ENCODE measurements at regions not wholly inside any gene's neighbourhood (a gene's known extent, or its start where the extent isn't known, plus 50 kb on each side); places are given as distances from the start of the nearest gene placed in this dataset.
"Not testable (repeated sequence)": the region's sequence is repeated elsewhere in the genome, so short reads cannot be mapped to it uniquely, and the experiment has no call there.

GRCh38 chr3:177793451-177793850 is 596.2 kb upstream of the TBL1XR1 start:
- no peaks in the 10 kb centered on the region for H3K27me3 ChIP-seq (ENCODE audit: control insufficient read depth, insufficient read depth, low read length)
- no peak overlapping the region for H3K4me3 ChIP-seq (ENCODE audit: low read length)
- no peaks in the 10 kb centered on the region for H3K9me3 ChIP-seq (ENCODE audit: control insufficient read depth, low read depth, low read length)
- no peak overlapping the region for H3K27ac ChIP-seq (ENCODE audit: low read length)
- DNase-seq: no peak
- no CpG with 5 or more reads among the region's 3 CpGs for WGBS (ENCODE audit: insufficient coverage, low lambda C conversion rate)
- H3K4me1 ChIP-seq (ENCODE audit: control insufficient read depth, insufficient read depth, low read length): no peaks in the 10 kb centered on the region
- no peaks in the 10 kb centered on the region for H3K36me3 ChIP-seq (ENCODE audit: control insufficient read depth, insufficient read depth, low read length)

- H3K4me1 ChIP-seq (ENCODE audit: control insufficient read depth, insufficient read depth, low read length): no peaks in the 10 kb centered on the region
- no peak for DNase-seq
- WGBS (ENCODE audit: insufficient coverage, low lambda C conversion rate): 80% methylated on average over 1 of the region's 1 CpG
Measured at GRCh38 chr3:177795216-177795615, 597.9 kb upstream of the TBL1XR1 start.

GRCh38 chr3:177795859-177796258 is 598.6 kb upstream of the TBL1XR1 start:
- Histone ChIP-seq H3K27me3 (ENCODE audit: control insufficient read depth, insufficient read depth, low read length) (no peaks in the 10 kb centered on the region), H3K9me3 (ENCODE audit: control insufficient read depth, low read depth, low read length) (no peaks in the 10 kb centered on the region), H3K4me1 (ENCODE audit: control insufficient read depth, insufficient read depth, low read length) (no peaks in the 10 kb centered on the region), H3K27ac (ENCODE audit: low read length) (no peak overlapping the region), H3K4me3 (ENCODE audit: low read length) (no peak overlapping the region), H3K36me3 (ENCODE audit: control insufficient read depth, insufficient read depth, low read length) (no peaks in the 10 kb centered on the region)
- DNase-seq: no peak

More at GRCh38 chr3:177795216-177795615, 597.9 kb upstream of the TBL1XR1 start:
- Histone ChIP-seq H3K27me3 (ENCODE audit: control insufficient read depth, insufficient read depth, low read length) (no peaks in the 10 kb centered on the region), H3K36me3 (ENCODE audit: control insufficient read depth, insufficient read depth, low read length) (no peaks in the 10 kb centered on the region), H3K9me3 (ENCODE audit: control insufficient read depth, low read depth, low read length) (no peaks in the 10 kb centered on the region), H3K4me3 (ENCODE audit: low read length) (no peak overlapping the region), H3K27ac (ENCODE audit: low read length) (no peak overlapping the region)

- not testable (repeated sequence) for DNase-seq; H3K36me3 ChIP-seq (ENCODE audit: control insufficient read depth, insufficient read depth, low read length)
- 100% methylated on average over 1 of the region's 3 CpGs for WGBS (ENCODE audit: insufficient coverage, low lambda C conversion rate)
Measured at GRCh38 chr3:177800147-177800546, 602.9 kb upstream of the TBL1XR1 start.

GRCh38 chr3:177800561-177800960 is 603.3 kb upstream of the TBL1XR1 start:
- no peaks in the 10 kb centered on the region for H3K9me3 ChIP-seq (ENCODE audit: control insufficient read depth, low read depth, low read length)
- WGBS (ENCODE audit: insufficient coverage, low lambda C conversion rate): no CpG with 5 or more reads among the region's 3 CpGs
- H3K36me3 ChIP-seq (ENCODE audit: control insufficient read depth, insufficient read depth, low read length): no peaks in the 10 kb centered on the region
- no peak for DNase-seq
- H3K27ac ChIP-seq (ENCODE audit: low read length): no peak overlapping the region
- H3K4me3 ChIP-seq (ENCODE audit: low read length): no peak overlapping the region
- no peaks in the 10 kb centered on the region for H3K27me3 ChIP-seq (ENCODE audit: control insufficient read depth, insufficient read depth, low read length)
- no peaks in the 10 kb centered on the region for H3K4me1 ChIP-seq (ENCODE audit: control insufficient read depth, insufficient read depth, low read length)

More at GRCh38 chr3:177800147-177800546, 602.9 kb upstream of the TBL1XR1 start:
- not testable (repeated sequence) for H3K4me3 ChIP-seq (ENCODE audit: low read length); H3K27ac ChIP-seq (ENCODE audit: low read length); H3K27me3 ChIP-seq (ENCODE audit: control insufficient read depth, insufficient read depth, low read length); H3K9me3 ChIP-seq (ENCODE audit: control insufficient read depth, low read depth, low read length); H3K4me1 ChIP-seq (ENCODE audit: control insufficient read depth, insufficient read depth, low read length)

- no peak overlapping the region for H3K27ac ChIP-seq (ENCODE audit: low read length)
- H3K36me3 ChIP-seq (ENCODE audit: control insufficient read depth, insufficient read depth, low read length): no peaks in the 10 kb centered on the region
- no peaks in the 10 kb centered on the region for H3K4me1 ChIP-seq (ENCODE audit: control insufficient read depth, insufficient read depth, low read length)
- no peak overlapping the region for H3K4me3 ChIP-seq (ENCODE audit: low read length)
- no peak for DNase-seq
- WGBS (ENCODE audit: insufficient coverage, low lambda C conversion rate): 88% methylated on average over 2 of the region's 5 CpGs
- H3K9me3 ChIP-seq (ENCODE audit: control insufficient read depth, low read depth, low read length): no peaks in the 10 kb centered on the region
- H3K27me3 ChIP-seq (ENCODE audit: control insufficient read depth, insufficient read depth, low read length): no peaks in the 10 kb centered on the region
Measured at GRCh38 chr3:177802151-177802900, 605.0 kb upstream of the TBL1XR1 start.

- no peak for DNase-seq
- WGBS (ENCODE audit: insufficient coverage, low lambda C conversion rate): 92% methylated on average over 2 of the region's 4 CpGs
- Histone ChIP-seq H3K4me1 (ENCODE audit: control insufficient read depth, insufficient read depth, low read length) (no peaks in the 10 kb centered on the region), H3K36me3 (ENCODE audit: control insufficient read depth, insufficient read depth, low read length) (no peaks in the 10 kb centered on the region), H3K4me3 (ENCODE audit: low read length) (no peak overlapping the region), H3K27me3 (ENCODE audit: control insufficient read depth, insufficient read depth, low read length) (no peaks in the 10 kb centered on the region), H3K9me3 (ENCODE audit: control insufficient read depth, low read depth, low read length) (no peaks in the 10 kb centered on the region), H3K27ac (ENCODE audit: low read length) (no peak overlapping the region)
Measured at GRCh38 chr3:177803500-177803899, 606.2 kb upstream of the TBL1XR1 start.

GRCh38 chr3:177804032-177804431 is 606.8 kb upstream of the TBL1XR1 start:
- H3K27ac ChIP-seq (ENCODE audit: low read length): no peak overlapping the region
- no peaks in the 10 kb centered on the region for H3K36me3 ChIP-seq (ENCODE audit: control insufficient read depth, insufficient read depth, low read length)
- DNase-seq: no peak
- 93% methylated on average over 3 of the region's 3 CpGs for WGBS (ENCODE audit: insufficient coverage, low lambda C conversion rate)
- no peaks in the 10 kb centered on the region for H3K27me3 ChIP-seq (ENCODE audit: control insufficient read depth, insufficient read depth, low read length)
- H3K4me1 ChIP-seq (ENCODE audit: control insufficient read depth, insufficient read depth, low read length): no peaks in the 10 kb centered on the region
- no peak overlapping the region for H3K4me3 ChIP-seq (ENCODE audit: low read length)
- H3K9me3 ChIP-seq (ENCODE audit: control insufficient read depth, low read depth, low read length): no peaks in the 10 kb centered on the region

- no peak overlapping the region for H3K4me3 ChIP-seq (ENCODE audit: low read length)
- no peak overlapping the region for H3K27ac ChIP-seq (ENCODE audit: low read length)
- DNase-seq: no peak
- no peaks in the 10 kb centered on the region for H3K9me3 ChIP-seq (ENCODE audit: control insufficient read depth, low read depth, low read length)
- no peaks in the 10 kb centered on the region for H3K36me3 ChIP-seq (ENCODE audit: control insufficient read depth, insufficient read depth, low read length)
- WGBS (ENCODE audit: insufficient coverage, low lambda C conversion rate): 100% methylated on average over 1 of the region's 9 CpGs
- no peaks in the 10 kb centered on the region for H3K4me1 ChIP-seq (ENCODE audit: control insufficient read depth, insufficient read depth, low read length)
- H3K27me3 ChIP-seq (ENCODE audit: control insufficient read depth, insufficient read depth, low read length): no peaks in the 10 kb centered on the region
Measured at GRCh38 chr3:177804646-177805045, 607.4 kb upstream of the TBL1XR1 start.

- Histone ChIP-seq H3K4me3 (ENCODE audit: low read length) (no peak overlapping the region), H3K9me3 (ENCODE audit: control insufficient read depth, low read depth, low read length) (no peaks in the 10 kb centered on the region), H3K4me1 (ENCODE audit: control insufficient read depth, insufficient read depth, low read length) (no peaks in the 10 kb centered on the region), H3K36me3 (ENCODE audit: control insufficient read depth, insufficient read depth, low read length) (no peaks in the 10 kb centered on the region), H3K27me3 (ENCODE audit: control insufficient read depth, insufficient read depth, low read length) (no peaks in the 10 kb centered on the region), H3K27ac (ENCODE audit: low read length) (no peak overlapping the region)
- WGBS (ENCODE audit: insufficient coverage, low lambda C conversion rate): 100% methylated on average over 5 of the region's 8 CpGs
- no peak for DNase-seq
Measured at GRCh38 chr3:177807150-177807875, 610.0 kb upstream of the TBL1XR1 start.

Data from large intestine (tissue), 3 donors.